HG02798 (cell line): ENCODE measurements at regions not wholly inside any gene's neighbourhood (a gene's known extent, or its start where the extent isn't known, plus 50 kb on each side); places are given as distances from the start of the nearest gene placed in this dataset.

Experiments used
- ATAC-seq: cut with Tn5 transposase; IDR thresholded peaks from one replicate; pipeline ENCODE4 v1.9.1; 2021; ENCODE audit warnings: mild to moderate bottlenecking; ENCODE audit not compliant: unreplicated experiment, poor library complexity

DNA sequence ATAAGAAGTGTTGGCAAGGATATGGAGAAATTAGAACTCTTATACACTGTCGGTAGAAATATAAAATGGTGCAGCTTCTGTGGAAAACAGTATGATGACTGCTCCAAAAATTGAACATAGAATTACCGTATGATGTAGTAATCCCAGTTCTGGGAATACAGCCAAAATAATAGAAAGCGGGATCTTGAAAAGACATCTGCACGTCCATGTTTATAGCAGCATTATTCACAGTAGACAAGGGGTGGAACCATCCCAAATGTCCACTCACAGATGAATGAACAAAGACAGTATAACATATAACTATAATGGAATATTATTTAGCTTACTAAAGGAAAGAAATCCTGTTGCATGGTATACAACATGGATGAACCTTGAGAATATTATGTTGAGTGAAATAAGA, 257.7 kb downstream of the TDRD15 start:
- no peak for ATAC-seq

DNA sequence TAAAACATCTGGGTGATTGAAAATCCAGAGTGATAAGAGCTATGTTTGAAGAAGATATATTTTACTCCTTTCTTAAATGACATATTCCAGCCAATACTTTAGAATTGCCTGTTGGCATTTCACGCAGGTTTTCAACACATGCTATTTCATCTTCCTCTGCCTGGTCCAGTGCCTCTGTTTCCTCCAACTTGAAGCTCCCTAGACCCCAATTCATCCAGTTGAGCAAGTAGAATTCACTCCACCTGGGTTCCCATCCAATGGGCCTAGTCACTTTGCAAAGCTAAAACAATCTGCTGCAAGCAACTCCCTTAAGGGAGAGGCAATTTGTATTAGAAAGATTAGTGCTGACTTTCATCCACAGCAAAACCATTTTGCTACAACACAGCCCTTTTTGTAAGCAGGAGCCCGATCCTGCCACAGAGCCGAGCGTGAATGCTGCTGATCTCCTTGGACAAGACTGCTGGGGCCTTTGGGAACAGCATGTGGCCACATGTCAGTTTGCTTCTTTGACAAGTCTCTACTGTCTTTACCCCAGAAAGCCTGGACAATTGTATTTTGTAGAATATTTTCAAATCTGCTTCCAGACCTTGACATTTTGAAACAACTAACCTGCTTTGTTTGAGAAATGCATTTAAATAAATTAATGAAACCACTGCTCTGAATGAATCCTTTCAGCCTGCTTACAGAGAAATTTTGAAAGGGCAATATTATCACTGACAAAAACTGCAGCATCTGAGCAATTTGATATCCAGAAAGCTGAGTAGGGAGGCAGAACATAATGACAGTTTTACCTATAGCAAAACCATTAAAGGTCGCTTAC, 259.1 kb downstream of the TDRD15 start:
- no peak for ATAC-seq

DNA sequence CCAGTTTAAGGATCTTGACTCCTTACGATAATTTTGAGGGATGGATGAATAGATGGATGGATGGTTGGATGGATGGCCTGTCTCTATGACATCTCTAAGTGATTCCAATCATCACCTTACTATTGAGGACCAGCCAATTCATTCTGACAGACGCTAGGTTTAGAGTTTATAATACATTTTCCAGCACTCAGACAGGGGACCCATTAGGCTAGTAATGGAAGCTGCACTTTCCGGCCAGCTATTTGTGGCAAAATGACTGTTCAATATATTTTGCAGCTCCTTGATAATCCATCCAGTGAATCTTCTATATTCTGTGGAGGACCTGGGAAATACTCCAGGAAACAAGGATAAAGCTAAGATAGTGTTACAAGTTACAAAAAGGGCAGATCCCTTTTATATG, 262.9 kb downstream of the TDRD15 start:
- no peak for ATAC-seq

DNA sequence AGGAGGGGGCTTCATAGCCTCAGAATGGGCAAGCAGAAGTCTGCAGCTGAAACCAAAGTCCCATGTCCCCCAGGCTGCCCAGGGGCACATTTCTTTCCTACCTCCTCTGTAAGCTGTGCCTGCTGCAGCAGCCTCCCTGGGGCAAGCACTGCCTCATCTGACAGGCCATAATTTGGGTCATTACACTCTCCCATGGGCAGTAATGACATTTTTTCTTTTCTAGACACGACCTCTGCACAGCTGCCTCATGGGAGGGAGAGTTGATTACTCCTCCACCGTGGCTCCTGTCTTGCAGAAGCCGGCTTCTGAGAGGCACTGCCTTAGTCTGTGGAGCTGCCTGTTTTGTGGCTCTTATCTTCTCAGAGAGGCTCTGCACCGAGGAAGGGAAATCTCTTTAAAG, 268.9 kb downstream of the TDRD15 start:
- ATAC-seq: no peak

DNA sequence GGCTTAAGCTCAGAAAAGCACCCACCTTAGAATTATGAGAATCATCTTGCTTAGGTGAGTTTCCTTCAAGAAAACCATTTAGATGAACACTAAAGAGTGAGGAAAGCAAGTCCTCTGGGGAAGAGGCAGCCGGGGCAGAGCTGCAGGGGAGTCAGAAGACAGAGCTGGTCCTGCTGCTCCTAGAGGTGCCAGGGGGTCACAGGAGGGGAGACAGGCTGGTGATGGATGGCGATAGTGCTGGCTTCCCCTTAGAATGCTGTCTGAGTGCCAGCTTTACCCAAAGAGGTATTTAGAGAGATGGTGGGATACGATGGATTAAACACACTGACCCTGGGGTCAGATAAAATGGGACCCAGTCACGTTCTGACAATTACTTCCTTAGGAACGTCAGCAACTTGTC, 269.4 kb downstream of the TDRD15 start:
- ATAC-seq: no peak

DNA sequence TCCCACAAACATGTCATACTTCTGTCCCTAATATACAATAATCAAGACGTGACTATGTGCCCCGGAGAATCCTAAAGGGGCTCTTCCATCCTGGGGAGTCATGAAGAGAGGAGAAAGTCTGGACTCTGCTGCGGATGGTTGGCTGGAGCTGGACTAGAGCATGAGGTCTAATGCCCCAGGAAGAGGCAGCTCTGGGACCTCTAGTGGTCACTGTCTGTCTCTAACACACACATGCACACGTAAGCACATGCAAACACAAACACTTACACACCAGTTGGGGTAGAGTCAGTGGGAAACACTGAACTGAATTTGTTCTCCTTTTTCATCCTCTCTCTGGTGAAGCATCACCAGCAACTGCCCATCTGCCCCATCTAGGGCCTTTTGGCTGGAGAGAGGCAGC, 271.6 kb downstream of the TDRD15 start:
- peak; percentile 43 for ATAC-seq

DNA sequence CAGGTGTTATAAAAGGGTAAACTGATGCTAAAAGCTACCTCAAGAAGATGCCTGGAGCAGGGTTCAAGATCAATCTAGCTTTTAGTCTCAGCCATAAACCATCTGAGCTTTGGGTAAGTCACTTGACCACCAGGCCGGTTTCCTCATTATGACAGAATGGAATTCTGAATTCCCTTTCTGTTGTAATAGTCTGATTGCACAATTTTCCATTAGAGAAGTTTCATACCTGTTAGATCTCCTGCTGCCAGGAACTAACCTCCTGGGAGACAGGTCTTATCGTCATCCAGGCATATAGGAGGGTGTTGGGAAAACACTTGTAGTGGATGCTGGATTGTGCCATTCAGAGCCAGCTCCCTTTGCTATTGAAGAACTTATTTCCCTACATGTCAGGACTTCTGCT, 272.5 kb downstream of the TDRD15 start:
- ATAC-seq: no peak

DNA sequence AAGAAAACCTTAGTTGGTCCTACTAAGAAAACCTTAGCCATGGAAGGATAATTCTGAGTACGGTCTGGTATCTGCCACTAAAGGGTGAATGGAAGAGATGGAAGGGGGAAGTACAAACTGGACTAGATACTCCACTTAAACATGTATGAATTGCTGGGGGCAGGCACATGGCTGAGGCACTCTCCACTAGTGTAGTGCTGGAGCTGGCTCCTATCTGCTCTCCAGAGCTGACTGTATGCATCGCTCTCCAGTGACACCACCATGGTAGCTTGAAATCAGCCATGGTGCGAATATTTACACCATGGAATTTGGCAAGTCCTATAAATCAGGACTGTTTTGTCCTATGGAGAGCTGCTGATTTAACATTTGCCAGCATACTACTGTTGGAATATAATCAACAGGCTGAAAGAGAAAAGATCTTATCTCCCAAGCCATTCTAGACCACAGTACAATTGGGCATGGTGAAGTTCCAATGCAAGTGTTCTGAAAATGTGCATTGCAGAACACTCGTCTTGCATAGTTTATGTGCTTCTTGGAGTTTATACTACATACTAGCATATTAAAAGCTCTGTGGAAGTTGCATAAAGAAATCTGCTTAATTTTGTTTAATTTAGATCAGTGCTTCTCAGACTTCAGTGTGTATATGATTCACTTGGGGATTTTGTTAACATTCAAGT, 277.4 kb downstream of the TDRD15 start:
- ATAC-seq: no peak

DNA sequence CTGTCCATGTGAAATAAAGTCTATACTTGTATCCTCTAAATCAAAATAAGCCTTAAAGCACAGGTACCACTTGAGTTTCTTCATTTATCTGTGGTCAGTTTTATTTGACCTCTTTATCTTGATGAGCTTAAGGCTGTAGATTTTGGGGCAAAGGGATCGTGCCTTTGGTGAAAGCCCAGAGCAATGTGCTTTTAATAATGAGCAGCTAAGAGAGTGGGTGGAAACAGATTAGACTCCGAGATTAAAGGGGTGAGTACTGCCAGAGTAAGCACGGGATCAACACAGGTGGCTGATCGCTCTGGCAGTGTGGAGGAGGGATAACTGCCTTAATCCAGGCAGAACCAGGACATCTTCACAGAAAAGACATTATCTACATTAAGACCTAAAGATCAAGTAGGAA, 280.4 kb downstream of the TDRD15 start:
- ATAC-seq: no peak

DNA sequence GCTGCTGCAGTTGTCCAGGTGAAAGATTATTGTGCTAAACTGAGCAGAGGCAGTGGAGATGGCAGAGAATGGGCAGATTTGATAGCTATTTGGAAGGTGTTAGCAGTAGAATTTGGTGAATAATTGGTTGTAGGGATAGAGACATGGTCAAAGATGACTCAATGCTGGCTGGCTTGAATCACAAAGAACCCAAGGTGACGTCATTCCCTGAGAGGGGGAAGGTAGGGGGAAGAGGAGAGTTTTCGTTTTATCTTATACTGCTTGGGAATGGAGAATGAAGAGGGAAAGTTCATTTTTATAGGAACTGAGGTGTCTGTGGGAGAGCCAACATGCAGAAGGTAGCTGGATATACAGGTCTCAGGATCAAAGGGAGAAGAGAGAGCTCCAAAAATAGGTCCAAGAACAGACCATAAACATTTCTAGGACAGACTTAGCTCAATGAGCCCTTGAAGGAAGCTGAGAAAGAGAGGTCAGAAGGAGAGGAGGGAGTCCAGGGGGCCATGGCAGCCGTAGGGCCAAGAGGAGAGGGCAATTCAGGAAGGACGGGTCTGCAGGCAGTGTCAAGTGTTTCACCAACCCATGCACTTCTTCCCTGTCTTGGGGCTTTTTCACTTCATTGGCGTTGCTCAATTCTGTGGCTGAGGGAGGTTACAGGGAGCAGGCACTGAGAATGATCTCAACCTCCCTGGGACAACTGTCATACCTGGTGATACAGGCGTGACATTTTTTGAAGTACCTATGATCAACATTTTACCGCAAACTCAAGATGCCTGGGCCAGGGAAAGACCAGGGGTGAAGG, 281.3 kb downstream of the TDRD15 start:
- ATAC-seq: no peak

DNA sequence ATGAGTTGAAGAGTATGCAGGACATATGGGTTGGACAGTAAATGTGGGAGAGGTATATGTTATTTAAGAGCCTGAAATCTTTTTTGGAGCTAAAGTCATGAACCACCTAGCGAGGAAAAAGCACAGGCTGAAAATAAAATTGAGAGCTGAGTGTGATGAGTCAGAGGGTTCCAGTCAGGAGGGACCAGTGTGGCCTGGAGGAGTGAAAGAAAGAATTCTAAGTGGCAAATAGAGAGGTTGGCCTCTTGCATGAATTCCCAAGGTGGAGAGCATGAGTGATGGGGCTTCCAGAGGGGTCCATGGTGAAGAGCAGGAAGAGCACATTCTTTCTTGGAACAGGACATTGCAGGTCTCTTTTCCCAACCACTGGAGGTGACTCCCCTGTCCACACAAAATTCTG, 282.6 kb downstream of the TDRD15 start:
- ATAC-seq: no peak

DNA sequence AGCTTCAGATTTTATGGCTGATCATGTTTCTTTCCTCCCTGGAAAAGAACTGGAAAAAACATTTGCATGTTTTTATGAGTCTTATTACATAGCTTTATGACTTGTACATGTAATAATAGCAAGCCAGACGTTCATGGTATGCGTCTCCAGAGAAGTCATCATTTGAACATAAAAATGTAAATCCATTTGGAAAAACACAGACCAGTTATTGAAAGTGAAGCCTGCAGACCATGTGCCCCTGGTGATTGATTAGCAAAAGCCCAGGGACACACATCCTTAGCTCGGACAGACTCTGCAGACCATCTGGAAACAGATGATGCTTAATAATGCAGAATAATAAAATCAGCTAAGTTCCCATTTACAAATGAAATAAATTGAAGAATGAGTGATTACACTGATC, 283.1 kb downstream of the TDRD15 start:
- ATAC-seq: no peak

DNA sequence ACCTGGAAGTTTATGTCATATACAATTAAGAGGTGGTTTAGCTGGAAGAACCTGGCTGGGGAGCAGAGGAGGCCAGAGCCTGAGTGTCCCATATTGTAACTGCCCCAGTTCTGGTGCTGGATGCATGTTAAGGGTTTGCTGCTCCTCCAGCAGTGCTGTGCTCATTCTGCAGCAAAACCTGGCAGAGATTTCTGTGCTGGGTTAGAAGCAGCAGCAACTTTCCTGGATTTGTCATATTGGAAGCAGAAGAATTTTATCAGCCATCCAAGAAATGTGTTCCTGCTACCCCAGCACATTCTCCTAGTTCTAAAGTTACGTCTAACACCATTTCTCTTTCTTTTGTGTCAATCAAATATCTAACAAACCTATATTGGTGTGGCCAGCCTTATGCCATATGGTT, 284.1 kb downstream of the TDRD15 start:
- ATAC-seq: no peak

DNA sequence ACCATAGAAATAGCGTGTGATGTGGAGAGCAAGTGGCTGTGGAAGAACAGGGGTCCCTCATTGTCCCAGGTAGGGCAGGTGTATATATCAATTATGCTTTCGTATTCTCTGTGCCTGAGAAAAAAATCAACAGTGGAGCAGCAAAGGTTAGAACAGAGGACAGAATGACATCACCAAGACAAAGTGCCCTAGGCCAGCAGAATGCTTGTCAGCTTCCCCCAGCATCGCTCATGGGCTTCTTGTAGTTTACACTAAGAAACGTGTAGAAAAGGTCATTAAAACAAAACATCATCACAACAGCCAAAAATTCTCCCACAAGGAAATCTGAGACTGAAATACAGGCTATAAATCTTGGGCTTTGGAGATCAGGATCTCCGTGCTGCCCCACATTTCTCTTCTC, 288.0 kb downstream of the TDRD15 start:
- ATAC-seq: no peak

DNA sequence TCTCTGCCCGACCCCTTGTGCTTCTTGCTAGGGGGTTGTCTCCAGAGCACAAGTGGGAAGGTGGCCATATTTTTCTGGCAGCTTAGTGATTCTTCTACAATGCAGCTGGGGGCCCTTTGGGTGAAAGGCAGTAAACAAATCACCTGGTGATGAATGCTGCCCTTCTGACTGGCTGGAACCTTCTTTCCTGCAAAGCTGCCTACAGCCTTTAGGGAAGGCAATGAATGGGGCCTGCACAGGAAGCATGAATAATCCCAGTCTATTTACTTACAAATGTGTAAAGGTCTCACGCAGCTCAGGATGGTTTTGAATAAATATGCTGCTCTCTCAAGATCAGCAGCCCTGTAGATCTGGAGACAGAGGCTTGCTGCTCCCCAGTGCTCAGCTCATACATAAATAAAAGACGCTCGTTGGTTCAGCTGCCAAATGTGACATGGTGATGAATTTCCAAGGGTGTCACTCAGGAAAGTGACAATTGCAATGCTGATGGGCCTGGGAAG, 289.2 kb downstream of the TDRD15 start:
- ATAC-seq: no peak

DNA sequence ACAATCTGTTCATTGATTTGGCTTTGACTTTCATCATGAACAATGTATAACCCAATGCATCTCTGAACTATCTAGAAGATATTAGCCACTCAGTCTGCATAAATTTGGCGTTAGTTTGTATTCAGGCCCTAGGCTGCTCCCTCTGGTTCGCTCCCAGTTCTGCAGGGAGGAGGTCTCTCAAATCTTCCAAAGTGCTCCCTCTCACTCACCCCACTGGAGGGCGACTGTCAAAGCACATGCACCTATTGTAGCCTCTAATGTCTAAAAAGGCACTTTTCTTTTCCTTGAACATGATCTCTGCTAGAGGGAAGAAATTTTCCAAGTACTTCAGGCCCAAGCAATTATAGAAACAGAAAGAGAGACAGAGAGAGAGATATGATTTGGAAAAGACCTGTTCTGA, 291.5 kb downstream of the TDRD15 start:
- no peak for ATAC-seq

DNA sequence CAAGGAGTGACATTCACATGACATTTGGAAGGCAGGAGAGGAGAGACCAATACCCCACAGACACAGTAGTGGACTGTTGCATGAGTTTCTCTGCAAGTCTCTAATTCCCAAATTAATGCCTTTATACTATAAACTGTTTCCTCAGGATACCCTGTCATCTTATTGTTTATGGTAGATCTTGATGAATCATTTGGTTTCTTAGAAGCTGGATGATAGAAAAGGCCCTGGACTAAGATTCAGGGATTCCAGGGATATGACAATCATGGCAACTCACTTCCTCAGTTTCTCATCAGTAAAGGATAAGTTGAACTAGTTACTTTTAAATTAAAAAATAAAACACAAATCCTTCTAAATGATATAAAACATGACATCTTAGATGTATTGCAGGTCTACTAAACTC, 292.5 kb downstream of the TDRD15 start:
- ATAC-seq: no peak

DNA sequence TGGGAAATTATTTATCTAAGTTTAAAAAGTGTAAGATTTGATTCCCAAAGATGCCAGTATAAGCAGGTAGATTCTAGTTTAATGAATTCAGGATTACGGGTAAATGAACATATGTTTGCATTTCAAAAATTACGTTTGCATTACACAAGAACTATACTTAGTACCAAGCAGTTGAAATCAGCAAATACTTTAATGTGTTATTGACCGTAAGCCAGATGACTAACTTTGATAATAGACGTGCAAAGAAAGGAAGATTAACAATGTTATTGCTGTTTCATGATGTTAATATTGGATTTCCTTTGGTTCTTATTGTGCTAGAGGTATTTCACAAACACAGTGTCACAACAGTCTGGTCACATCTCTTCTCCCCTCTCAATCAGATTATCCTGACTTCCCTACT, 294.7 kb downstream of the TDRD15 start:
- no peak for ATAC-seq

DNA sequence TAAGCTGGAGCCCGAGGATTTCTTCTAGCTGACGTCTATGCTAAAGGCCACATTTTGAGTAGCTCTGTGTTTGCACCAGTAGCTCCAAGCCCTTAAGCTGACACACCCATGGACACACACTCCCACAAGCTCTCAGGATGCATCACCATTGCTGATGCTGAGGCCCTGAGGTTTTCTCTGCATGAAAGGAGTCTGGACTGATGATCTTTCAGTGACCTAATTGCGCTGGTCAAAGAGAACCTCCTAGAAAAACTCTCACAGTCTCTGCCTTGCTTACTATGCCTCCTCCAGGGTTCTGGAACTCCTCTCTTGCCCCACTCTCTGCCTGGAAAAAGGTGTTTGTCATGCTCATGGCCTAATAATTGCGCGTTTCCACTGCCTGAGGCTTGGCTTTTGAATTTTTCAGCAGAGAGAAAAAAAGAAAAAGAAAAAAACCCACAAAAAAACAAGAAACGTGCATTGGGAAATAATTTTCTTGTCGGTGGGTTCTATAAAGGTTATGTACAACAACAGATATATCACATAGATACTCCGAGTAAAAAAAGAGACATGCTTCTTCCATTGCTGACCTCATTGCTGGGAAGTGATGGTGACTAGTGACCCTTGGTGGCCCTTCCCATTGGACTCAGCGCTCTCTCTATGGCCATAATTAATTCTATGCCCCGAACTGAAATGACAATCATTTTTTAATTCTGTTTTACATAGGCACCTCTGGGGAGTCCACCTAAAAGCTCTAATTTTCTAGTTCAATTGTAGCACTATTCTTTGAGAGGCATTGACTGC, 297.0 kb downstream of the TDRD15 start:
- no peak for ATAC-seq

DNA sequence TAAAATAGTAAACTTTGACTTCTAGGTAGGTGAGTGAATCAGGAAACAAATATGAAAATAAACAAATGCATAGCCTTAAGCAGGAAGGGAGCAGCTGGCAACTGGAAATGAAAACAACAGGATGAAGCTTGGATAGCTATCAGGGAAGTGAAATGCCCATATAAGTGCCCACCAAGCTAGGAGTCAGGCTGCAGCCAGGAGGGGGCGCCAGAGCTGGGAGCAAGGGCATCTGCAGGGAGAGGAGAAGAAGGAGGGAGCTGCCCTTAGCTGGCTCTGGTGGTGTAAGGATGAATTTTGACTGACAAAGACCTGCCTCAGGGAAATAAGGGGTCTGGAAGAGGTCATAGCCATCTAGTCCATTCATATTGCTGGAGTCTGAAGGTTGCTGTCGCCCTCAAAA, 298.3 kb downstream of the TDRD15 start:
- ATAC-seq: peak; percentile 73
